Osteocyte (in vitro differentiated cells): ENCODE measurements at regions not wholly inside any gene's neighbourhood (a gene's known extent, or its start where the extent isn't known, plus 50 kb on each side); places are given as distances from the start of the nearest gene placed in this dataset.

Source experiments
- DNase-seq: peaks from one replicate; pipeline ENCODE4 v3.0.0; 2021; ENCODE audit warnings: mixed read lengths; ENCODE audit not compliant: unreplicated experiment; ENCODE audit errors: extremely low spot score
- H3K27ac Mint-ChIP-seq: one replicate; pipeline ENCODE4 v1.8.0; 2021; ENCODE audit warnings: mild to moderate bottlenecking, mixed read lengths; ENCODE audit not compliant: unreplicated experiment
- H3K27me3 Mint-ChIP-seq: one replicate; pipeline ENCODE4 v1.8.0; 2021; ENCODE audit warnings: mixed read lengths; ENCODE audit not compliant: unreplicated experiment
- H3K36me3 Mint-ChIP-seq: one replicate; pipeline ENCODE4 v1.8.0; 2021; ENCODE audit warnings: mixed read lengths; ENCODE audit not compliant: unreplicated experiment
- H3K4me1 Mint-ChIP-seq: one replicate; pipeline ENCODE4 v1.8.0; 2021; ENCODE audit warnings: mixed read lengths; ENCODE audit not compliant: unreplicated experiment
- H3K4me3 Mint-ChIP-seq: one replicate; pipeline ENCODE4 v1.8.0; 2021; ENCODE audit warnings: mild to moderate bottlenecking, moderate library complexity, mixed read lengths; ENCODE audit not compliant: unreplicated experiment
- H3K9me3 Mint-ChIP-seq: one replicate; pipeline ENCODE4 v1.8.0; 2021; ENCODE audit warnings: mixed read lengths; ENCODE audit not compliant: unreplicated experiment
- CTCF ChIP-seq: fragments of 200-600 bp; sonication (generic); IDR thresholded peaks from 2 replicates; pipeline ENCODE4 v1.5.0; 2021; ENCODE audit warnings: antibody characterized with exemption, mild to moderate bottlenecking, moderate library complexity

- H3K9me3 Mint-ChIP-seq: no peaks in the 10 kb centered on the region
- peak; percentile 38 for DNase-seq
- H3K4me1 Mint-ChIP-seq: no peaks in the 10 kb centered on the region
- peaks cover 27% of the 10 kb centered on the region for H3K27me3 Mint-ChIP-seq
- no peak overlapping the region for H3K4me3 Mint-ChIP-seq
- no peak overlapping the region for H3K27ac Mint-ChIP-seq
- H3K36me3 Mint-ChIP-seq: no peaks in the 10 kb centered on the region
- no peak for TF ChIP-seq CTCF
Observed at GRCh38 chr3:186477033-186477432, 67.1 kb downstream of the CRYGS start.

DNA sequence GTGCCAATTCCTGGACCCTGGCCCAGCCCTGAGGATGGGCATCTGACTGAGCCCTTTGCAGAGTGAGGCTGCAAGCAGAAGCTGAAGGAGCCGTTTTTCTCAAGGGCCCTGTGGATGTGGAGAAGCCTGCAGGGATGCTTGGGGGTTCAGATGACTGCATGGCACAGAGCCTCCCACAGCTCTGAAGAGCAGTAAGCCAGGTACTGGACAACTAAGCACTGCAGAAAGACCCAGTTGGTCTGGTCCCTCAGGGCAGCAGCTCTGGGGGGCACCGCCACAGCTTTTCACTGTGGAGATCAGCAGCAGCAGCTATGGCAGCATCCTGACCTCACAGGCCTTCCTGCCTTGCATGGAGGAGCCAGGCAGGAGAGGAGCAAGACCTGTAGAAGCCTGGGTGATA, 67.6 kb downstream of the CRYGS start:
- Mint-ChIP-seq H3K9me3 (no peaks in the 10 kb centered on the region), H3K4me1 (no peaks in the 10 kb centered on the region), H3K27me3 (peaks cover 27% of the 10 kb centered on the region), H3K27ac (no peak overlapping the region), H3K4me3 (no peak overlapping the region), H3K36me3 (no peaks in the 10 kb centered on the region)
- TF ChIP-seq CTCF: no peak
- no peak for DNase-seq

GRCh38 chr3:186476044-186476468, 68.1 kb downstream of the CRYGS start:
- TF ChIP-seq CTCF: no peak
- no peak overlapping the region for H3K4me3 Mint-ChIP-seq
- no peaks in the 10 kb centered on the region for H3K9me3 Mint-ChIP-seq
- no peaks in the 10 kb centered on the region for H3K4me1 Mint-ChIP-seq
- no peak overlapping the region for H3K27ac Mint-ChIP-seq
- H3K27me3 Mint-ChIP-seq: peaks cover 31% of the 10 kb centered on the region
- no peaks in the 10 kb centered on the region for H3K36me3 Mint-ChIP-seq
- DNase-seq: no peak

- Mint-ChIP-seq H3K27me3 (peaks cover 51% of the 10 kb centered on the region), H3K9me3 (no peaks in the 10 kb centered on the region), H3K36me3 (no peaks in the 10 kb centered on the region), H3K27ac (no peak overlapping the region), H3K4me1 (no peaks in the 10 kb centered on the region), H3K4me3 (no peak overlapping the region)
- no peak for TF ChIP-seq CTCF
- no peak for DNase-seq
Observed at GRCh38 chr3:186473166-186473565, 71.0 kb downstream of the CRYGS start.

- no peak overlapping the region for H3K4me3 Mint-ChIP-seq
- peaks cover 56% of the 10 kb centered on the region for H3K27me3 Mint-ChIP-seq
- TF ChIP-seq CTCF: no peak
- no peaks in the 10 kb centered on the region for H3K4me1 Mint-ChIP-seq
- no peak for DNase-seq
- no peak overlapping the region for H3K27ac Mint-ChIP-seq
- H3K36me3 Mint-ChIP-seq: no peaks in the 10 kb centered on the region
- H3K9me3 Mint-ChIP-seq: no peaks in the 10 kb centered on the region
Observed at GRCh38 chr3:186472456-186473008, 71.6 kb downstream of the CRYGS start.
